Gastrocnemius medialis (tissue), 4 donors: ENCODE measurements at regions not wholly inside any gene's neighbourhood (a gene's known extent, or its start where the extent isn't known, plus 50 kb on each side); places are given as distances from the start of the nearest gene placed in this dataset.

ENCODE experiments used
- ATAC-seq, 2 donors: fragments of 150-250 bp; one replicate each; pipeline ENCODE4 v1.9.1; 2016
- DNase-seq, 2 donors: peaks; one replicate each; pipeline ENCODE4 v3.0.0-alpha.2; 2019
- H3K27ac ChIP-seq, 4 donors: fragments of 200-600 bp; sonication (generic); 1 replicate in 1 of 4; 2 replicates in 3 of 4; pipeline ENCODE4 v1.5.1; 2016 to 2018; ENCODE audit warnings: mild to moderate bottlenecking in 2 of 4, moderate library complexity in 1 of 4
- H3K27me3 ChIP-seq, 3 donors: fragments of 200-600 bp; sonication (generic) in 2 of 3; 1 replicate in 1 of 3; 2 replicates in 2 of 3; pipeline versions ENCODE4 v1.5.1 to v1.6.0; 2016 to 2019; ENCODE audit warnings: mild to moderate bottlenecking in 1 of 3, moderate library complexity in 1 of 3
- H3K36me3 ChIP-seq, 2 donors: fragments of 200-600 bp; sonication (generic) in 1 of 2; one replicate each; pipeline ENCODE4 v1.5.1; 2017 to 2018
- H3K4me1 ChIP-seq, 2 donors: fragments of 200-600 bp; sonication (generic) in 1 of 2; one replicate each; pipeline ENCODE4 v1.5.1; 2016 to 2017; ENCODE audit warnings: mild to moderate bottlenecking in 2 of 2
- H3K4me3 ChIP-seq, 4 donors: fragments of 200-600 bp; sonication (generic) in 3 of 4; 1 replicate in 1 of 4; 2 replicates in 3 of 4; pipeline ENCODE4 v1.5.1; 2016 to 2019; ENCODE audit warnings: mild to moderate bottlenecking in 2 of 4
- H3K9me3 ChIP-seq, 3 donors: fragments of 200-600 bp; sonication (generic) in 2 of 3; 1 replicate in 1 of 3; 2 replicates in 2 of 3; pipeline ENCODE4 v1.5.1; 2016 to 2019
- POLR2A ChIP-seq, 2 donors: fragments of 450-650 bp; IDR thresholded peaks; one replicate each; pipeline ENCODE4 v1.6.1; 2017; ENCODE audit warnings: antibody characterized with exemption in 2 of 2, mild to moderate bottlenecking in 2 of 2, moderate library complexity in 2 of 2
- in situ Hi-C, 4 donors: fragments of 200-750 bp; cut with MboI; loops; one replicate each; pipeline versions ENCODE4 v1.15.0 to v1.8.0; 2017; ENCODE audit warnings: low sequenced_read_pairs in 4 of 4
- intact Hi-C: fragments of 100-400 bp; cut with DNase I; formaldehyde crosslinking; loops from one replicate; pipeline ENCODE4 v1.15.1; 2023; ENCODE audit warnings: low total_unique reads
- TF ChIP-seq, protein P1 (sequence below), 5 experiments: fragments of 450-650 bp in 3 of 5; fragments of 200-600 bp in 2 of 5; sonication (generic) in 2 of 5; IDR thresholded peaks in 4 of 5; conservative IDR thresholded peaks in 1 of 5; 1 replicate in 4 of 5; 2 replicates in 1 of 5; pipeline ENCODE4 v1.5.1; 2016 to 2019; ENCODE audit warnings: antibody characterized with exemption in 5 of 5, mild to moderate bottlenecking in 3 of 5, moderate library complexity in 3 of 5

GRCh38 chr9:38274800-38275199 is 117.7 kb upstream of the ALDH1B1 start:
- Histone ChIP-seq H3K9me3 (no peaks in the 10 kb centered on the region), H3K27ac (no peak overlapping the region), H3K27me3 (no peaks in the 10 kb centered on the region), H3K36me3 (no peaks in the 10 kb centered on the region), H3K4me3 (no peak overlapping the region), H3K4me1 (no peaks in the 10 kb centered on the region)
- intact Hi-C loops (no loop called here), in situ Hi-C loops (loop anchor here in 1 of 4 donors (10.0 kb wide), 1 partner anchor 60 kb away; no protein-coding TSS in a partner anchor)
- ATAC-seq (no peak), DNase-seq (no peak)
- TF ChIP-seq POLR2A (IDR thresholded peaks at IDR 0.05) = no peak

GRCh38 chr9:38272710-38273109 is 119.8 kb upstream of the ALDH1B1 start:
- in situ Hi-C loops = loop anchor here in 1 of 4 donors (10.0 kb wide), 1 partner anchor 58 kb away; no protein-coding TSS in a partner anchor
- intact Hi-C loops = no loop called here
- H3K27ac ChIP-seq = no peak overlapping the region
- no peaks in the 10 kb centered on the region for H3K36me3 ChIP-seq
- H3K27me3 ChIP-seq = no peaks in the 10 kb centered on the region
- no peak overlapping the region for H3K4me3 ChIP-seq
- no peaks in the 10 kb centered on the region for H3K4me1 ChIP-seq
- H3K9me3 ChIP-seq = no peaks in the 10 kb centered on the region
- DNase-seq (no peak), ATAC-seq (no peak)
- TF ChIP-seq, protein P1, sequence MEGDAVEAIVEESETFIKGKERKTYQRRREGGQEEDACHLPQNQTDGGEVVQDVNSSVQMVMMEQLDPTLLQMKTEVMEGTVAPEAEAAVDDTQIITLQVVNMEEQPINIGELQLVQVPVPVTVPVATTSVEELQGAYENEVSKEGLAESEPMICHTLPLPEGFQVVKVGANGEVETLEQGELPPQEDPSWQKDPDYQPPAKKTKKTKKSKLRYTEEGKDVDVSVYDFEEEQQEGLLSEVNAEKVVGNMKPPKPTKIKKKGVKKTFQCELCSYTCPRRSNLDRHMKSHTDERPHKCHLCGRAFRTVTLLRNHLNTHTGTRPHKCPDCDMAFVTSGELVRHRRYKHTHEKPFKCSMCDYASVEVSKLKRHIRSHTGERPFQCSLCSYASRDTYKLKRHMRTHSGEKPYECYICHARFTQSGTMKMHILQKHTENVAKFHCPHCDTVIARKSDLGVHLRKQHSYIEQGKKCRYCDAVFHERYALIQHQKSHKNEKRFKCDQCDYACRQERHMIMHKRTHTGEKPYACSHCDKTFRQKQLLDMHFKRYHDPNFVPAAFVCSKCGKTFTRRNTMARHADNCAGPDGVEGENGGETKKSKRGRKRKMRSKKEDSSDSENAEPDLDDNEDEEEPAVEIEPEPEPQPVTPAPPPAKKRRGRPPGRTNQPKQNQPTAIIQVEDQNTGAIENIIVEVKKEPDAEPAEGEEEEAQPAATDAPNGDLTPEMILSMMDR (IDR thresholded peaks at IDR 0.05 in 4 of 5, conservative IDR thresholded peaks at IDR 0.05 in 1 of 5) = no peak
- no peak for TF ChIP-seq POLR2A (IDR thresholded peaks at IDR 0.05)

DNA sequence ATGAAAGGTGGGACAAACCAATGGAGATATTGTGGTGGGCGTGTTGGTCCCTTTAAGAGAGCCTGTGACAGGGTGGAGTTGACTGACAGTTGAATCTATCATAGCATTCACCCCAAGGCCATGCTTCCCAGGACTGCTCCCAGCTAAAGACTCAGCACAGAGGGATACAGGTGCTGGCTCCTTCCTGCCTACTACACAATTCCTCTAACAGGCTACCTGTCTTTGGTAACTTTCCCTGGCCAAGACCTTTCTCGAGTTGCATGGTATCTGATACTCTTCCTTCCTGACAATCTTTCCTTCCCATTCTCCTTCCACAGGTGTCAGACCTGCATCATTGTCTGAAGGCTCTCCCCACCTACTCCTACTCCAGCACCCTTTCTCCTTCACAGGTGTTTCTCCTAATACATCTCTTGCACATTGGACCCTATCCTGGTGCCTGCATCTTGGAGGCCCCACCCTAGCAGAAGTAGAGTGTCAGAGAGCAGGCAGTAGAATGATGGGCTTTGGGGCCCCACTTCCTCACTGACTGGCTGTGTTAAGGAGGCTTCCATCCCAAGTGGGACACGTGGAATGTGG is 120.7 kb upstream of the ALDH1B1 start:
- no peak for ATAC-seq
- in situ Hi-C loops (loop anchor here in 1 of 4 donors (10.0 kb wide), 1 partner anchor 57 kb away; no protein-coding TSS in a partner anchor), intact Hi-C loops (no loop called here)
- TF ChIP-seq POLR2A (IDR thresholded peaks at IDR 0.05) = no peak
- TF ChIP-seq, protein P1 (IDR thresholded peaks at IDR 0.05 in 4 of 5, conservative IDR thresholded peaks at IDR 0.05 in 1 of 5) = no peak
- Histone ChIP-seq H3K36me3 (no peaks in the 10 kb centered on the region), H3K4me3 (no peak overlapping the region), H3K9me3 (no peaks in the 10 kb centered on the region), H3K4me1 (no peaks in the 10 kb centered on the region), H3K27ac (no peak overlapping the region), H3K27me3 (no peaks in the 10 kb centered on the region)
- DNase-seq = no peak

DNA sequence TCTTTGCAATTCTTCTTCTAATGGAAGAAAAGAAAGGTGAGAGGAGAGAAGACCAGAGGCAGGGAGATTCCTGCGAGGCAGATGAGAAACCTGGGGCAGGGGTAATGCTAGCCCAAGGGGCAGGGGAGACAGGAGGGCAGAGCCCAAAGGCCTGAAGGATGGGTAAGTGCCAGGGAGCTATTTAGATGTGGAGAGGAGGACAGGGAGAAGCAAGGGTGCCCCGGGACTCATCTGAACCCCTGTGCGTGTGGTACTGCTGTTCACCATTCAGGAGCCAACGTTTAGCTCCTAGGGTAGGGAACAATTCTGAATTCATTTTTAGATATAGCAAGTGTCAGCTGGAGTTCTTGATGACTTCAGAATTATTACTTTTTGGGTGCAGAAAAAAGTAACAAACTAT is 122.7 kb upstream of the ALDH1B1 start:
- peaks cover 0 to 5% (median 0%) of the 10 kb centered on the region in 3 donors for H3K9me3 ChIP-seq
- no peak for ATAC-seq
- no peak for DNase-seq
- no peak overlapping the region for H3K4me3 ChIP-seq
- H3K36me3 ChIP-seq = no peaks in the 10 kb centered on the region
- no peak for TF ChIP-seq POLR2A (IDR thresholded peaks at IDR 0.05)
- TF ChIP-seq, protein P1 (IDR thresholded peaks at IDR 0.05 in 4 of 5, conservative IDR thresholded peaks at IDR 0.05 in 1 of 5) = no peak
- in situ Hi-C loops (loop anchor here in 1 of 4 donors (10.0 kb wide), 1 partner anchor 55 kb away; no protein-coding TSS in a partner anchor), intact Hi-C loops (no loop called here)
- peaks cover 0 to 6% (median 0%) of the 10 kb centered on the region in 3 donors for H3K27me3 ChIP-seq
- no peaks in the 10 kb centered on the region for H3K4me1 ChIP-seq
- H3K27ac ChIP-seq = no peak overlapping the region

DNA sequence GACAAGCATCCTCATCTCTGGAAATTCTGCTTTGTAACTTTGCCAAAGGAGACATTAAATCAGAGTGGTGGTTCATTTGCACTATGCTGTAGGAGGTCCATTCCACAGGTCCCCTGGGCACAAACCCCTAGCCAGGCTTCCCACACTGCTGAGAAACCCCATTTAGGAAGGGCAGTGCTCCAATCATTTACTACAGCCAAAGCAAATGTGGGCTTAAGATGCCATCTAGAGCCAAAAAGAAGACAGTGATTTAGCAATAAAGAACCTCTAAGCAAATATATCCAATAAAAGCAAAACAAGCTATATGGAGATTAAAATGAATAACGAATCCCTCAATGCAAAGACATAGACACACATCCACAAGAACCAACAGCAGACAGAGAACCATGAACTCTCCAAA is 129.0 kb upstream of the ALDH1B1 start:
- Histone ChIP-seq H3K4me1 (no peaks in the 10 kb centered on the region), H3K36me3 (no peaks in the 10 kb centered on the region), H3K9me3 (peaks cover 0 to 5% (median 0%) of the 10 kb centered on the region in 3 donors), H3K4me3 (no peak overlapping the region), H3K27me3 (peaks cover 0 to 6% (median 0%) of the 10 kb centered on the region in 3 donors), H3K27ac (no peak overlapping the region)
- DNase-seq = no peak
- ATAC-seq = no peak
- in situ Hi-C loops = no loop called here
- intact Hi-C loops = no loop called here
- TF ChIP-seq, protein P1 (IDR thresholded peaks at IDR 0.05 in 4 of 5, conservative IDR thresholded peaks at IDR 0.05 in 1 of 5) = no peak
- no peak for TF ChIP-seq POLR2A (IDR thresholded peaks at IDR 0.05)
